HG03442 (cell line): ENCODE measurements at regions not wholly inside any gene's neighbourhood (a gene's known extent, or its start where the extent isn't known, plus 50 kb on each side); places are given as distances from the start of the nearest gene placed in this dataset.
"Not testable (repeated sequence)": the region's sequence is repeated elsewhere in the genome, so short reads cannot be mapped to it uniquely, and the experiment has no call there.

ENCODE experiments used
- ATAC-seq: cut with Tn5 transposase; IDR thresholded peaks from one replicate; pipeline ENCODE4 v1.9.1; 2021; ENCODE audit warnings: mild to moderate bottlenecking, moderate library complexity; ENCODE audit not compliant: unreplicated experiment

DNA sequence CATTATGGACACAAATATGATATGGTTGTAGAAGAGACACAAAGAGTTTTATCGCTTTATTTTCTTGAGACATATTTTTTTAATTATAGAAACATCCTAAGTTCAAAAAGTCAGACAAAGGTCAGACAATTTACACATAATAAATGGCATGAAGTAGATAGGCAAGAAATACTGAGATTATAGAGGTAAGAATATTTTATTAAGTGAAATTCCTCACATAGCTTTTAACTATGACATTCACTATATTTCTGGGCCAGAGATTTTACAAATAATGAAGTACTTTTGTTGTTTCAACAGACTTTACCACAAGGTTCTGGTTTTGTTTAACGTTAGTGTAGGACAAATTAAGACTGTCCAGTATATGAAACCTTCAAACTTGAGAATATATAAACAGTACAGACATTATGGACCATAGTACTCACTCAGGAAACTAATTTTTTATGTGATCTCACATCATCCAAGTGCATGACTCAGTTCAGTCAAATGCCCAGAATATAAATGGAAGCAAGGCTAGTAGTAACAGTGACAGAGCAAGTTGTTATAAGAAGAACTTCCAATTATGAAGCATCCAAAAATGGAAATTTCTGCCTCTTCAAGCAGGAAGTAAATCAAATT, 394.8 kb downstream of the KCNJ2 start:
- ATAC-seq = no peak

DNA sequence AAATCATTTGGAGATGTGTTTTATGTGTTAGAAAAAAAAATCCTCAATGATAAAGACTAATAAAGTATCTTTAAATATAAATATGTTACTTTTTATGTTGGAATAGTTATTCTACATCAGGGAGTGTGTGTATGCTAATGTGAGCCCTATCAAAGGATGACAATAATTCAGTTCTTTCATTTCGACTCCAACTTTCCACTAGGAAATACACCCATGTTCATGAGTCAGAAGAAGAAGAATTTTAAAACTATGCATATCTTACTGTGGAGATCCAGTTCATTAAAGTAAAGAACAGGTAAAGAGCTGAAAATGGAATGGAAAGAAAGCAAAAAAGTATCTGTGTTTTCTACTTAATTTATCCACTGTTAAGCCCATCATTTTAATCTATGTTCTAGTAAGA, 399.8 kb downstream of the KCNJ2 start:
- ATAC-seq = no peak

DNA sequence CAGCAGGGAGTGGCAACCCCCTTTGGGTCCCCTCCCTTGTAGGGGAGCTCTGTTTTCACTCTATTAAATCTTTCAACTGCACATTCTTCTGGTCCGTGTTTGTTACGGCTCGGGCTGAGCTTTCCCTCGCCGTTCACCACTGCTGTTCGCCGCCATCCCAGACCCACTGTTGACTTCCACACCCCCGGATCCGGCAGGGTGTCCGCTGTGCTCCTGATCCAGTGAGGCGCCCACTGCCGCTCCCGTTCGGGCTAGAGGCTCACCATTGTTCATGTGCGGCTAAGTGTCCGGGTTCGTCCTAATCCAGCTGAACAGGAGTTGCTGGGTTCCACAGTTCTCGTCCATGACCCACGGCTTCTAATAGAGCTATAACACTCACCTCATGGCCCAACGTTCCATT, 408.1 kb downstream of the KCNJ2 start:
- ATAC-seq = no peak

DNA sequence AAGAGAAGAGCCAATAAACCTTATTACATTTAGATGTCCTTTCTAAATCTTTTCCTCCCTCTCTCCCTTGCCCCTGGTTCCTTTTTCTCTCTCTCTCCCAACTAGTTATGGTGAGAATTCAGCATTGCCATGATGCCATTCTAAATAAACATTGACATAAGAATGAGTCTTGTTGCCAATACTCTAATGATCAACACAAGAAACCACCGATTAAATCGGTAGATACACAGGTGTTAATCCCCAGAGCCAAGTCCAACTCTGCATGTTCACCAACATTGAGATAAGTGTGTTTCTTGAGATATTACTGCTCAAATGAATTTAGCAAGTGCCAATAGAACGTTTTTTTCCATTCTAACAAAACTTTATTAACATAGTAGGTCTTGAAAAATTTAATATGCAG, 412.1 kb downstream of the KCNJ2 start:
- no peak for ATAC-seq

DNA sequence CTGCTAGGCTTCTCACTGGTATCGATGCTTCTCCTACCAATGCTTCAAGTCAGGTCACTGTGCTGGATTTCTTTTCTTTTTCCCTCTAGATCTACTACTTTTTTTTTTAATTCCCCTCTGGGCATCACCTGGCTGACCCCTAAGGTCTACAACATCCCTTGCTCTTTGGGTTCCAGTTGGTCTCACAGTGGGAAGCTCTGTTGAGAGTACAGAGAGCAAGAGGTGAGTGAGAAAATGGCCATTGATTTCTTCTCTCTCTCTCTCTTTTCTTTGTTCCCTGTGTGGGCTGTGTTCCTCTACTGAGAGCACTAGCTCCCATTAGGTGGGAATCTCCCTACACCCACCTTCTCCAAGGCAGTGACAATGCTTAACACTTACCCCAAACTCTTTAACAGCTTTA, 413.4 kb downstream of the KCNJ2 start:
- no peak for ATAC-seq

DNA sequence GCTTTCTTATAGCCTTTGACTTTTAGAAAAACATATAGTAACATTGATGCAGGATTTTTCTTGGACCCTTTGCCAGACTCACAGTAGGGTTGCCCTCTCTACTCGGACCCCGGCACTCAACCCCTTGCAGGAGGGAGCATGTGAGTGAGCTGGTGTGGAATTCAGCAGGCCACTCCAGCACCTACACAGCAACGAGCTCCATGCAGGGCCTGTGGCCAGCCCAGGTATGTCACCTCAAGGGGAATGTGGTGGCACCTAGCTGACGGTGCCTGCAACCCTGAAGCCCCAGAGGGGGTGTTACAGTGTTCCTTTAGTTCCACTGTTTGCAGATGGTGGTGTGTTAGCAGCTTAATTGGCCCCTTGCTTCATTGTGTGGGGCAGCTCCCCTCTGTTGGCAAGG, 414.9 kb downstream of the KCNJ2 start:
- ATAC-seq = no peak

DNA sequence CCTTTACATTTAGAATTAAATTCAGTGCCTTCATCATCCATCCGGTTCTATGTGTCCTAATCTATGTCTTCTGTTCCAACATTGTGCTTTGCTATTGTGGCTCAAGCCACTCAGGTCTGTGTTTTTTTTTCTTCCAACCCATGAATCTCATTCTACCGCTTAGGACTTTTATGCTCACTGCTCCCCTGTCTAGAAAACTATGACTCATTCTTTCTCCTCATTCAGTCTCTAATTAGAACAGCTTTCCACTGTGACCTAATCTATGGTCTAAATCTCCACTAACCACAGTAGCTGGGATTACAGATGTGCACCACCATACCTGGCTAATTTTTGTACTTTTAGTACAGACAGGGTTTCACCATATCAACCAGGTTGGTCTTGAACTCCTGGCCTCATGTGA, 418.7 kb downstream of the KCNJ2 start:
- ATAC-seq = no peak

DNA sequence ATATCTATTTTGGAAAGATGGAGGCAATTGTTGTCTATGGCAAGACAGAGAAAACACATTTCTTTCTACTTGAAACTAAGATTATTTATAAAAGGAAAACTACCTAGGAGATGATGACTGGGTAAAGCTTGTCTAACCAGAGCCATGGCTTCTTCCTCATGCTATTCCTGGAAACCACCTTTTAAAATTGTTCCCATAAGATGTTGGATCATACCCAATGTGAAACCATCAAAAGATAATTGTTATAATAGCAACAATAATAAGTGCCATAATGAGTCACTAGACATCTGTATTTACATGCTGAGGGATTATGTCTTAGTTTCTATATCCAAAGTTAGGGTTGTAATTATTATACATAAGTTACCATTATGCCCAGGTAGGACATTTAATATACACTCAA, 428.4 kb downstream of the KCNJ2 start:
- no peak for ATAC-seq

DNA sequence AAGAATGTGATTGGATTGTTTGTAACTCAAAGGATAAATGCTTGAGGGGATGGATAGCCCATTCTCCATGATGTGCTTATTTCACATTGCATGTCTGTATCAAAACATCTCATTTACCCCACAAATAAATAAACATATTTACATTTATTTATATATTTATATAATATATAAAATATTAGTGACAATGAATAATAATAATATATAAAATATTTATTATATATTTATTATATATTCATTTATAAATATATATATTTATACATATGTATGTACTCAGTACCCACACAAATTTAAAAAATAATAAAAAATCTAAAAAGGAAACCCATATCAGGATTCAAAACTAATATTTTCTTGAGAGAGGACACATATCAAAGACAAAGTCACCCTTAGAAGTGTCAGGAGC, 429.9 kb downstream of the KCNJ2 start:
- ATAC-seq = no peak

DNA sequence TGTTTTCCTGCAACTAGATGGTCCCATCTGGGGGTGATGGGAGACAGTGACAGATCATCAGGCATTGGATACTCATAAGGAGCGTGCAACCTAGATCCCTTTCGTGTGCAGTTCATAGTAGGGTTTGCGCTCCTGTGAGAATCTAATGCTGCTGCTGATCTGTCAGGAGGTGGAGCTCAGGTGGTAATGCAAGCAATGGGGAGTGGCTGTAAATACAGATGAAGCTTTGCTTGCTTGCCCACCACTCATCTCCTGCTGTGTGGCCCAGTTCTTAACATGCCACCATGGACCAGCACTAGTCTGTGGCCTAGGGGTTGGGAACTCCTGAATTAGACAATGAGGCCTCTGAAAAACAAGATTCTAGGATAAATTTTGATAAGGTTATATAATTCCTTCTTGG, 430.6 kb downstream of the KCNJ2 start:
- not testable (repeated sequence) for ATAC-seq

DNA sequence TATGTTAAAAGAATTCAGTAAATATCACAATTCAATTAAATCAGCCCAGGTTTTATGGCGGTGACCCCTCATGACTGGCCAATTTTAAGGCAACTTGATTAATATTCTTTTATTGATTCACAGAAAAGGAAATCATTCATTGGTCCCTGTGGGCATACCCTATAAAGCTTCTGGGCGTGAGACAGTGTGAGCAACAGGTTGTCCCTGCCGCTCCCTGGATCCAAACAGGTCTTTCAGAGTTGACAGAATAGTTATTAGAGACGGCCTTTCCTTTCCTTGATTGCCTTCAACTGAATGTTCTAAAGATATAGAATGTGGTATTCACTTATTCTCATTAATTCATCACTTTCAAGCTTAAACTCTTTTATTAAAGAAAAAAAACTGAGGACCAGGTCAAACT, 433.9 kb downstream of the KCNJ2 start:
- no peak for ATAC-seq

DNA sequence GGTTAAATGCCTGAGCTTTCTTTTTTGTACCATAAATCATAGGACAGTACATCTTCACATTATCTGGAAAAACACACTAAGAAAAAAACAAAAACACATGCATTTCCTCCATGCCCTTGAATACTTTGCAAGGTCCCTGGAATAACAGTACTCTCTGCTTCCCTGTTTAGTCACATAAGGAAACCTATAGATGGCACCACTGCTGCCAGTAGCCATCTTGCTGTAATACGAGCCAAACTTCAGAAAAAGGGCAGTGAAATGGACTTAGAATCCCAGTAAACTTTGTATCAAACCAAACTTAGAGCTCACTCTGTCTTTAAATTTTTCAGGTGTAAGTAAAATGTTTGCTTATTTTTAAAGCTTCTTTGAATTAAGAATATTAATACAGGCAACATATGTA, 435.5 kb downstream of the KCNJ2 start:
- ATAC-seq = no peak

DNA sequence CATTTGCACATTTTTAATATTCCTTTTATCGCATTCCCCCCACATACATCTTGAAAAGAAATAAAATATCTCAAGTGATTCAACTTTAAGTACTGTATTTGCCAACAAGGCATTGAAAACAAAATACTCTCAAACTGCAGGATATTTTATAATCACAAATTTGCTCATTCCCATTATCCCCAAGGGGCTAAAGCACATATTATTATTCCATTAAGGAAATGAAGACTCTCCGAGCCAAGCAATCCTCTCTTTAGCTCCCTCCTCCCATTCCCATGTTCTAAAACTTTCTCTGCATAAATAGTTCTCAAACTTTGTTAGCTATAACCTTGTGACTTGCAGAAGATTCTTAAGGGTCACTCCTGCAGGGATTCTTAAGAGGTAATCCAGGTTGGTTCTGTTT, 436.8 kb downstream of the KCNJ2 start:
- ATAC-seq = no peak

DNA sequence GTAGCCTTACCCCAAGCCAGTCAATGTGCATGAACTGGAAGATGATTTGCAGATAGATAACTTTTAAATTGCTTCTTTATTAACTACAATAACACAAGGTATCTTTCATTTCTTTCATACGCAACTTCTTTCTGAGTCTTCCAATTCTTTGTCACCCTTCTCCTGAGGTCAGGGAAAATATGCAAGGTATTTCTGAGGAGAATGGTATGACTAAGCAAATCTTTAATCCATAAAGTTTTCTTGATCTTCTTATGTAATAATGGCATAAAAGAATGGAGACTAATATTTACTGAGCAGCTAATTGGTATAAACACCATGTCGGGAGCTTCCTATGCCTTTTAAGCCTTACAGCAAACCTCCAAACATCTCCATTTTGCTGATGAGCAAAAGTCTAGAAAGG, 438.9 kb downstream of the KCNJ2 start:
- no peak for ATAC-seq

DNA sequence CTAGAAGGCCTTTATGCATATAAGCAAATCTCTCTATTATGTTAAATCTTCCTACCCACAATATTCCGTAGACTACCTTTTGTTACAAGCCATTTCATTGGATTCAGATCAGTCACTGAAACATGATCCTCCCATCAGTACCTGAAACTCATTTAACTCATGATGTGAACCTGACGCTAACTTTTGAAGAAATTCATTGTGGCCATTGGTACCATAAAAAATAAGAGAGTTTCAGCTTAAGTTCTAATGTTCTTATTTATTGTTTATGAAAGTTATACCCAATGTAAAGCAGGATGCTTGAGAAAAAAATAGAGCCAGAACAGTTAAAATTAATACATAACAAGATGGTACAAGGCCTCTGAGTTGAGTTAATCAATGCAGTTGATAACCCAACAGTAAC, 439.6 kb downstream of the KCNJ2 start:
- ATAC-seq = no peak

DNA sequence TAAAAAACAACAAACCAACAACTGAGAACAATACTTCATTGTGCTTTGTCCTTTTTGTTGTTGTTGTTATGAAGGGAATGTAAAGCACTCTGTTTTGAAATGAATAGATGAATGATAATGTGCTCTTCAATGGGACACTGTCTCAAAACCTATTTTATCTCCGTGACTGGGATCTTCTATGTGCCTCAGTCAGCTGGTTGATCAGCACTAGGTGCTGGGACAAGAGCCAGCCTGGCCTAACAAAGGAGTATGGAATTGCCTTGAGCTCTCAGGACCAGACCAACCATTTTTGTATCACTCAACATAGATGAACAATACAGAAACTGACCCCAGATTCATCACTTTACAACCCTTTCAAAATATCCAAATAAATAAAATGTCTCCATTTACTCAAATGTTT, 440.2 kb downstream of the KCNJ2 start:
- ATAC-seq = no peak

DNA sequence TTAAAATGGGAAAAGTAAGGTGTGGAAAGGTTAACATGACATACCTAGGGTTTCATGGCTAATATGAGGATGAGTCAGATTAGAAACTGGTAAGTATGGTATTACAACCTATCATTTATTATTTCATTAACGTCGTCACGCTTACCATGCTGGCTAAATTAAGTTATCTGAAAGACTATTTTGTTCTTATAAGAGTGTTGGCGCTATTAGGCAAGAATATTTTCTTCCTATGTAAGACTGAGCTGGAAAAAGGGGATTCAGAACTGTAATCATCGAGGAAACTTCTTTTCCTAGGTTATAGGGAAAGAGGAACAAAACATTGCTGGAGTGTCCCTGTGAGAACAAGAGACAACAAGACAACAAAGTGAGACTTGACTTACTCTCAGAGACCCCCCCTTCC, 440.8 kb downstream of the KCNJ2 start:
- no peak for ATAC-seq

DNA sequence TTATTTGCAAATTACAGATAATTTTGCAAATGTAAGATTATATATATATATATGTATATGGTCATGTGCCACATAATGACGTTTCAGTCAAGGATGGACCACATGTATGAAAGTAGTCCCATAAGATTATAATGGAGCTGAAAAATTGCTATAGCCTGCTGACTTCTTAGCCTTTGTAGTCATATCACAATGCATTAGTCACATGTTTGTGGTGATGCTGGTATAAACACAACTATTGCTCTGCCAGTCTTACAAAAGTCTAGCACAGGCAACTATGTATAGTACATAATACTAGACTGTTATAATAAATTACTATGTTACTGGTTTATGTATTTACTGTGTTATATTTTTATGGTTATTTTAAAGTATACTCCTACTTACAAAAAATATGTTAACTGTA, 444.3 kb downstream of the KCNJ2 start:
- no peak for ATAC-seq

DNA sequence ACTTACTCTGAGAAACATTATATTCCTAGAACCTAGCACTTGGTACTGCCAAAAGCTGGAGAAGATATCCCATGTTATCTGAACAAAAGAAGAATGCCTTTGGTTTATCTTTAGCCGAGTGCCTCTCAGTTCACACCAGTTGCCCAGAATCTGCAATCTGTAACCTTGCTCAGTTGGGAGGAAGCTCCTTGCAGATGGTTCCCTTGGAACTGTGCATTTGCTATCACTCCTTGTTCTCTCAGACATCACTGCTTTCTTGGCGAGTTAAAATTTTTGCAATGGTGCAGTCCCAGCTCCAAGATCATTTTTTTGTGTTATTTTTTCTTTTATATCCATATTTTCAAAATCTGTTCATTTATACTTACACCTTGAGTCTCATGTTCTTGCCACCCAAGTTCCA, 446.5 kb downstream of the KCNJ2 start:
- ATAC-seq = no peak

DNA sequence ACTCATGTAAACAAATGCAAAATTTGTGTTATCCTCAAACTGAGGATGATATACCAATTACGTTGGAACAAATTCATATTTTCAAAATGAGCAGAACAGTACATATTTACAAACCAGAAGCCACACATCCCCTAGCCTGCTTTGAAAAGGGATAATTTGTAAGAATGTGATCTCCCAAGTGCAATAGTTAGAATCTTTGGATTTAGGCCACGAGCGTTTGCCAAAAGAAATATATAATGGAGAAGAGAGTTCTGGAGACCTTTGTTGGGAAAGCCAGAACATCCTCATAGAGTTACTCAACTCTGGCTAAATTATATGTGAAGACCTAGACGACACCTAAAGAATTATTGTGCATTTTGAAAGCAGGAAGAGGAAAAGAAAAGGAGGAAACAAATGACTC, 449.3 kb downstream of the KCNJ2 start:
- ATAC-seq = no peak

DNA sequence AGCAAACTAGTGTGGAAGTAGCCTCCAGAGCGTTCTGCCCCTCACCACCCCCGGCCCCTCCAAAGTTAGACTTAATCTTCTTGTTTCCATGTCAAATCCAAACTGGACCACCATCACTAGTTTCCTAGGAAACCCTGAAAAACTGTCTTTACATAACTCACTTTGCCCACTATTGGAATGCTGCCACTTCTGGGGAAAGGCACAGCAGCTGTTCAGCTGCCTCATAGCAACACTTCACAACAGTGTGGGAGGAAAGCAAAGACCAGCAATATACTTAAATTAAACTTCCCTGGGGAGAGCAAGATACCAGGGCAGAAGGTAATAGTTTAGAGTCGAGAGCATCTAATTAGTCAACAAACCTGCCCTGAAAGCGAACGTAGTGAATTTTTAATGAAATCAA, 452.2 kb downstream of the KCNJ2 start:
- ATAC-seq = no peak

DNA sequence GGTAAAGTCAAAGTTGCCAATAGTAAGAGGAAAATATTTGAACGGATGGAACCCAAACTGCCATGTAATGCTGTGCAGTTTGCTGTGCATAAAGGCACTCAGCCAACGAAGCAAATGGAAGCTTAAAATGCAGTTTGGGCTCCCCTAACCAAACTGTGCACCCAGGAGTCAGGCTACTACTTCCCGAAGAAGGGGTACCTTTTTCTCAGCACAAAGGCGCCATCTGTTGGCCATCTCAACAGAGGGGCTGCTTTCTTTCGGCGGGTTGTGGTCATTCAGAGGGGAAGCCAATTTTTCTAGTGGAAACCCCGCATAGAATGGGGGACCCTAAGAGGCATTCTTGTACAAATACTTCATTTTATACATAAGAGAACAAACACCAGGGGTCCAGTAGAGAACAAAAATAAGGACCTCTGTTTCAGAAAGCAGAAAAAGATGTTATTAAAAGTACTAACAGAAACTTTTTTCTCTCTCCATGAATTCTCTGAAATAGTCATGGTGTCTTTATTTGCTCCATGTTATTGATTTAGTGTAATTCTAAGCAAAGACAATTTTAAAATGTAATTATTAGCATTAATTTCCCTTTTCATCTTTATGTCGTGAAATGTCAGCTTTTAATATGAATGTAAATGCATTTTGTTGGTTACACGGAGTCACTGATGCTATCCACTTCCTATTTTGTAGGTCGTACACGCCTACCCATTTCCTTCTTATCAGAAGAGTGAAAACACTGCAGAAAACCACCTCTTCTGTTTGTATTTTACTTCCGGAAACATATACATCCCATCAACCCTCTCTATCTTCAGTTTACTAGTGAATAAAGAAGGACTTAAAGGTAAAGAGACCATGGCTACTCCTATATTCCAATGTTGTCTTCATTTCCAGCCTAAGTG, 453.3 kb downstream of the KCNJ2 start:
- ATAC-seq = no peak

DNA sequence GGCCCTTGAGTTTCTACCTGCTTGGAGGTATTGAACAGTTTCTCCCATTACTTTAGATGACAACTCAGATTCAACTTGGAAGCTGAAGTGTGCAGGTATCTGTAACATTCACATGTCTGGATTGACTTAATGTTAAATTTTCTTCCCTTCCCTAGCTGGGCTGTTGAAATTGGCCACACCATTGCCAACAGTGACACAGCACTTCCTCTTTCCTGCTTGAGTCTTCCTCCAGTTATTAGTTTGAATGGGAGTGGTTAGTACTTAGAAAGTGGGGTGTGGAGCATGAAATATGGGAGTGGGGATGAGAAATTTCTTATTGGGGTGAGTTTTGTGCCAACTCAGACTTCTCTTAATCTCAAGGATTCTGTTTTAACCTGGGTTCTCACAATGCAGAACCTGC, 454.9 kb downstream of the KCNJ2 start:
- no peak for ATAC-seq
